ENCODE measurements at regions not wholly inside any gene's neighbourhood (a gene's known extent, or its start where the extent isn't known, plus 50 kb on each side); places are given as distances from the start of the nearest gene placed in this dataset.

DNA sequence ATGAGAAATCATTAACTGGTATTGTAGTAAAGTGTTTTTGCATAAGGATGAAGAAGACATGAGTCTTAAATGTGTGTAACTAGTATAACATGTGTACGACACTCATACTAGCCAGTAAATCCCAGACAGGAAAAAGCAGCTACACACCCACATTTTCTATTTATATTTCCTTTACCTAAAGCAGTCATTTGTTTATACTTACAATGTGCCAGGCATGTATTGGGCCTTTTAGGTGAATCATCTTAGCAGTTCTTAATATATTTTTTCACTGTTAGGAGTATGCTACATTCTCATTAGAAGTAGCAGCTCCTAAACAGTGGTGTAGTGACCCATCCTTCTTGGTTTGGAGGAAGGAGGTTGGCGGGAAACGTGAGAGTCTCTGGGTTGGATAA, 55.8 kb upstream of the TMC1 start:
- TF ChIP-seq, protein P1, sequence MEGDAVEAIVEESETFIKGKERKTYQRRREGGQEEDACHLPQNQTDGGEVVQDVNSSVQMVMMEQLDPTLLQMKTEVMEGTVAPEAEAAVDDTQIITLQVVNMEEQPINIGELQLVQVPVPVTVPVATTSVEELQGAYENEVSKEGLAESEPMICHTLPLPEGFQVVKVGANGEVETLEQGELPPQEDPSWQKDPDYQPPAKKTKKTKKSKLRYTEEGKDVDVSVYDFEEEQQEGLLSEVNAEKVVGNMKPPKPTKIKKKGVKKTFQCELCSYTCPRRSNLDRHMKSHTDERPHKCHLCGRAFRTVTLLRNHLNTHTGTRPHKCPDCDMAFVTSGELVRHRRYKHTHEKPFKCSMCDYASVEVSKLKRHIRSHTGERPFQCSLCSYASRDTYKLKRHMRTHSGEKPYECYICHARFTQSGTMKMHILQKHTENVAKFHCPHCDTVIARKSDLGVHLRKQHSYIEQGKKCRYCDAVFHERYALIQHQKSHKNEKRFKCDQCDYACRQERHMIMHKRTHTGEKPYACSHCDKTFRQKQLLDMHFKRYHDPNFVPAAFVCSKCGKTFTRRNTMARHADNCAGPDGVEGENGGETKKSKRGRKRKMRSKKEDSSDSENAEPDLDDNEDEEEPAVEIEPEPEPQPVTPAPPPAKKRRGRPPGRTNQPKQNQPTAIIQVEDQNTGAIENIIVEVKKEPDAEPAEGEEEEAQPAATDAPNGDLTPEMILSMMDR (IDR thresholded peaks at IDR 0.05), result no peak
- TF ChIP-seq POLR2A (IDR thresholded peaks at IDR 0.05), result no peak
